Loucy (cell line): ENCODE measurements at regions not wholly inside any gene's neighbourhood (a gene's known extent, or its start where the extent isn't known, plus 50 kb on each side); places are given as distances from the start of the nearest gene placed in this dataset.

ENCODE experiments used
- H2AFZ ChIP-seq: fragments of 200-600 bp; sonication (generic); 2 replicates; pipeline ENCODE4 v1.6.0; 2016; ENCODE audit warnings: antibody characterized with exemption, mild to moderate bottlenecking, low read length, moderate library complexity
- H3F3A ChIP-seq: fragments of 200-600 bp; 2 replicates; pipeline ENCODE4 v1.6.0; 2016; ENCODE audit warnings: antibody characterized with exemption, low read depth, mild to moderate bottlenecking
- H3K27me3 ChIP-seq: fragments of 200-600 bp; sonication (generic); 2 replicates; pipeline ENCODE4 v1.6.1; 2014; ENCODE audit warnings: low read length, mild to moderate bottlenecking; ENCODE audit not compliant: insufficient read depth, poor library complexity, severe bottlenecking
- H3K36me3 ChIP-seq: fragments of 200-600 bp; sonication (generic); 2 replicates; pipeline ENCODE4 v1.6.1; 2016; ENCODE audit warnings: low read length; ENCODE audit not compliant: insufficient read depth
- H3K4me1 ChIP-seq: fragments of 200-600 bp; sonication (generic); 2 replicates; pipeline ENCODE4 v1.5.1; 2014; ENCODE audit warnings: low read length, mild to moderate bottlenecking; ENCODE audit not compliant: insufficient read depth, poor library complexity, severe bottlenecking
- H3K4me2 ChIP-seq: fragments of 200-600 bp; sonication (generic); 2 replicates; pipeline ENCODE4 v1.6.0; 2014; ENCODE audit warnings: antibody characterized with exemption, low read length, low read depth, mild to moderate bottlenecking; ENCODE audit not compliant: poor library complexity, severe bottlenecking
- H3K4me3 ChIP-seq: fragments of 200-600 bp; sonication (generic); 2 replicates; pipeline ENCODE4 v1.5.1; 2014; ENCODE audit warnings: low read length, mild to moderate bottlenecking, mixed read lengths; ENCODE audit not compliant: poor library complexity, severe bottlenecking
- H3K79me2 ChIP-seq: fragments of 200-600 bp; sonication (generic); 2 replicates; pipeline ENCODE4 v1.6.1; 2014; ENCODE audit warnings: low read length; ENCODE audit not compliant: insufficient read depth
- H3K9ac ChIP-seq: fragments of 200-600 bp; sonication (generic); 2 replicates; pipeline ENCODE4 v1.6.0; 2014; ENCODE audit warnings: mild to moderate bottlenecking, low read depth, low read length, moderate library complexity; ENCODE audit not compliant: poor library complexity, severe bottlenecking
- H3K9me2 ChIP-seq: fragments of 200-600 bp; sonication (generic); replicated peaks from 2 replicates; pipeline ENCODE4 v1.6.1; 2016; ENCODE audit warnings: low read depth, low read length, mixed read lengths
- H3K9me3 ChIP-seq: fragments of 200-600 bp; sonication (generic); 2 replicates; pipeline ENCODE4 v1.6.1; 2014; ENCODE audit warnings: mild to moderate bottlenecking, antibody characterized with exemption, low read length, low read depth; ENCODE audit not compliant: insufficient read depth
- H4K20me1 ChIP-seq: fragments of 200-600 bp; sonication (generic); 2 replicates; pipeline ENCODE4 v1.6.0; 2014; ENCODE audit warnings: antibody characterized with exemption, low read length, mild to moderate bottlenecking; ENCODE audit not compliant: insufficient read depth, poor library complexity, severe bottlenecking
- CTCF ChIP-seq: fragments of 200-600 bp; sonication (generic); conservative IDR thresholded peaks from 2 replicates; pipeline ENCODE4 v1.5.1; 2014; ENCODE audit warnings: mild to moderate bottlenecking, antibody characterized with exemption, low read length
- EZH2phosphoT487 ChIP-seq: fragments of 200-600 bp; IDR thresholded peaks from 2 replicates; pipeline ENCODE4 v1.6.1; 2018; ENCODE audit warnings: antibody characterized with exemption, mild to moderate bottlenecking, moderate library complexity, borderline replicate concordance

GRCh38 chr3:150357923-150358607 is 50.0 kb upstream of the TSC22D2 start:
- Histone ChIP-seq H3K9me2 (no peaks in the 10 kb centered on the region), H3K79me2 (no peaks in the 10 kb centered on the region), H3K27me3 (no peaks in the 10 kb centered on the region), H3F3A (no peaks in the 10 kb centered on the region), H3K4me2 (no peak overlapping the region), H4K20me1 (no peaks in the 10 kb centered on the region), H3K9ac (no peak overlapping the region), H3K4me1 (no peaks in the 10 kb centered on the region), H3K9me3 (no peaks in the 10 kb centered on the region), H3K36me3 (no peaks in the 10 kb centered on the region), H3K4me3 (no peak overlapping the region), H2AFZ (no peak overlapping the region)
- TF ChIP-seq EZH2phosphoT487 (no peak), CTCF (no peak)

DNA sequence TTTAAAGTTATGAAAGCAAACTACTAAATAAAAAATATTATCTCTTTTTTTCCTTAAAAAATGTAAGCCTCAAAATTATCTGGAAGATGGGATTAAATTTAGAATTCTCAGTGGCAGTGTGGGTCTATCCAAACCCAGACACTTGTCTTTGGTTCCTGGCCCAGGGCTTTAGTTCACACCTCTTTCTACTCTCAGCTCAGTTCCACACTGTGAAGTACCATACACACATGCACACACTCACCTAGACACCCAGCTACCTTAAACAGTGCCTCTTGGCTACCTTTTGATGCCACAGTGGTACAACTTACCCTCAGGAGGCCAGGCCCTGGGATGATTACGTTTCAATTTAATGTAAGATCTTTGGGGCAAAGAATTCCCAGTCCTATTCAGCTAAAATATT is 51.0 kb upstream of the TSC22D2 start:
- Histone ChIP-seq H3K4me2 (no peak overlapping the region), H3K9me2 (no peaks in the 10 kb centered on the region), H3K4me1 (no peaks in the 10 kb centered on the region), H3K9ac (no peak overlapping the region), H4K20me1 (no peaks in the 10 kb centered on the region), H2AFZ (no peak overlapping the region), H3K36me3 (no peaks in the 10 kb centered on the region), H3K4me3 (no peak overlapping the region), H3K79me2 (no peaks in the 10 kb centered on the region), H3F3A (no peaks in the 10 kb centered on the region), H3K27me3 (no peaks in the 10 kb centered on the region), H3K9me3 (no peaks in the 10 kb centered on the region)
- TF ChIP-seq CTCF (no peak), EZH2phosphoT487 (no peak)

- Histone ChIP-seq H3K9me2 (no peaks in the 10 kb centered on the region), H3K9ac (no peak overlapping the region), H3K4me3 (no peak overlapping the region), H3K4me2 (no peak overlapping the region), H3K36me3 (no peaks in the 10 kb centered on the region), H4K20me1 (no peaks in the 10 kb centered on the region), H3K9me3 (no peaks in the 10 kb centered on the region), H2AFZ (no peak overlapping the region), H3K79me2 (no peaks in the 10 kb centered on the region), H3K27me3 (no peaks in the 10 kb centered on the region), H3K4me1 (no peaks in the 10 kb centered on the region), H3F3A (no peaks in the 10 kb centered on the region)
- TF ChIP-seq CTCF = no peak
- no peak for TF ChIP-seq EZH2phosphoT487
Measured at GRCh38 chr3:150355574-150355973, 52.5 kb upstream of the TSC22D2 start.
